ENCODE measurements at regions not wholly inside any gene's neighbourhood (a gene's known extent, or its start where the extent isn't known, plus 50 kb on each side); places are given as distances from the start of the nearest gene placed in this dataset.

DNA sequence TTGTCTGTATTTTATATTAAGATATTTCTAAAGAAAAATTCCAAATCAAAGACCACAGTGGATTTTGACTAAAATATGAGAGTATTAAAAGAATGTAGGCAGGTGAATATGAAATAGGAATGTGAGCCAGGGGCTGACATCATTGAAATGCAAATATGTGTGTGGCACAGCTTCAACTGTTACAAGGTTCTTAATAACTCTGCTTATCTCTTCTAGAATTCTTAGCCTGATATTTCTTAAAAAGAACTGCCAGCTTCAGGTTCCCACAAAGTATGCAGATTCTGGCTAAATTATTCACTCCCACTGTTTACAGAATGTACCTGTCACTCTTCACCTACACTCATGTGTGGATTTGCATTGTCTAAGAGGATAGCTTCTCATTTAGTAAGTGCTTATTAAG, 274.4 kb downstream of the DIRAS2 start:
- TF ChIP-seq POLR2A (IDR thresholded peaks at IDR 0.05) (no peak), POLR2AphosphoS5 (IDR thresholded peaks at IDR 0.05) (no peak)
- TF ChIP-seq, protein P1, sequence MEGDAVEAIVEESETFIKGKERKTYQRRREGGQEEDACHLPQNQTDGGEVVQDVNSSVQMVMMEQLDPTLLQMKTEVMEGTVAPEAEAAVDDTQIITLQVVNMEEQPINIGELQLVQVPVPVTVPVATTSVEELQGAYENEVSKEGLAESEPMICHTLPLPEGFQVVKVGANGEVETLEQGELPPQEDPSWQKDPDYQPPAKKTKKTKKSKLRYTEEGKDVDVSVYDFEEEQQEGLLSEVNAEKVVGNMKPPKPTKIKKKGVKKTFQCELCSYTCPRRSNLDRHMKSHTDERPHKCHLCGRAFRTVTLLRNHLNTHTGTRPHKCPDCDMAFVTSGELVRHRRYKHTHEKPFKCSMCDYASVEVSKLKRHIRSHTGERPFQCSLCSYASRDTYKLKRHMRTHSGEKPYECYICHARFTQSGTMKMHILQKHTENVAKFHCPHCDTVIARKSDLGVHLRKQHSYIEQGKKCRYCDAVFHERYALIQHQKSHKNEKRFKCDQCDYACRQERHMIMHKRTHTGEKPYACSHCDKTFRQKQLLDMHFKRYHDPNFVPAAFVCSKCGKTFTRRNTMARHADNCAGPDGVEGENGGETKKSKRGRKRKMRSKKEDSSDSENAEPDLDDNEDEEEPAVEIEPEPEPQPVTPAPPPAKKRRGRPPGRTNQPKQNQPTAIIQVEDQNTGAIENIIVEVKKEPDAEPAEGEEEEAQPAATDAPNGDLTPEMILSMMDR (IDR thresholded peaks at IDR 0.05): no peak
